Caco-2 (cell line): ENCODE measurements at regions not wholly inside any gene's neighbourhood (a gene's known extent, or its start where the extent isn't known, plus 50 kb on each side); places are given as distances from the start of the nearest gene placed in this dataset.

ENCODE experiments used
- BruUV-seq: library from RNA; stranded (reverse); fragments of 400-500 nt; replicated peaks from 2 replicates; lab custom pipeline; 2021; lab: Mats Ljungman, UMichigan
- CTCF ChIA-PET: fragments of 300-600 bp; sonication (Branson Sonifier 250); formaldehyde crosslinking; loops from one replicate; lab custom pipeline; 2022; ENCODE audit warnings: antibody characterized with exemption; lab: Charles Lee
- POLR2A ChIA-PET: fragments of 300-600 bp; sonication (Branson Sonifier 250); formaldehyde crosslinking; loops from one replicate; lab custom pipeline; 2022; ENCODE audit warnings: antibody characterized with exemption; lab: Charles Lee
- DNase-seq, 2 experiments: peaks; one replicate each; pipeline versions ENCODE4 v3.0.0 to v3.0.0-alpha.2; 2020 to 2022
- H3K27me3 ChIP-seq: replicated peaks from 2 replicates; pipeline ENCODE4 v1.6.0; 2011; ENCODE audit warnings: low read length; ENCODE audit not compliant: control insufficient read depth, insufficient read depth
- H3K36me3 ChIP-seq: 2 replicates; pipeline ENCODE4 v1.5.1; 2011; ENCODE audit warnings: low read length; ENCODE audit not compliant: control insufficient read depth, insufficient read depth
- H3K4me1 ChIP-seq: fragments of 250-450 bp; sonication (Bioruptor Pico); 2 replicates; pipeline ENCODE4 v1.5.1; 2020; ENCODE audit warnings: mild to moderate bottlenecking
- H3K4me3 ChIP-seq: 2 replicates; pipeline ENCODE4 v1.5.1; 2011; ENCODE audit warnings: low read depth, mild to moderate bottlenecking, control low read depth, low read length
- H3K9me3 ChIP-seq: fragments of 250-450 bp; sonication (Bioruptor Pico); 2 replicates; pipeline ENCODE4 v1.5.1; 2020; ENCODE audit warnings: mild to moderate bottlenecking, moderate library complexity
- H3K27ac Mint-ChIP-seq: one replicate; pipeline ENCODE4 v1.8.0; 2022; ENCODE audit warnings: mixed read lengths; ENCODE audit not compliant: unreplicated experiment
- H3K27me3 Mint-ChIP-seq: one replicate; pipeline ENCODE4 v1.8.0; 2022; ENCODE audit warnings: mixed read lengths; ENCODE audit not compliant: insufficient read depth, unreplicated experiment
- H3K36me3 Mint-ChIP-seq: one replicate; pipeline ENCODE4 v1.8.0; 2022; ENCODE audit warnings: mild to moderate bottlenecking, mixed read lengths; ENCODE audit not compliant: insufficient read depth, unreplicated experiment
- H3K4me1 Mint-ChIP-seq: one replicate; pipeline ENCODE4 v1.8.0; 2022; ENCODE audit warnings: low read depth, mixed read lengths; ENCODE audit not compliant: unreplicated experiment
- H3K4me3 Mint-ChIP-seq: one replicate; pipeline ENCODE4 v1.8.0; 2022; ENCODE audit warnings: mild to moderate bottlenecking, moderate library complexity, mixed read lengths; ENCODE audit not compliant: unreplicated experiment
- H3K9me3 Mint-ChIP-seq: one replicate; pipeline ENCODE4 v1.8.0; 2022; ENCODE audit warnings: mixed read lengths; ENCODE audit not compliant: unreplicated experiment
- intact Hi-C: fragments of 100-400 bp; cut with micrococcal nuclease; formaldehyde crosslinking; loops from one replicate; pipeline ENCODE4 v1.10.0; 2022; ENCODE audit not compliant: unreplicated experiment
- TF ChIP-seq, protein P1 (sequence below), 2 experiments: fragments of 200-600 bp in 1 of 2; IDR thresholded peaks; 1 replicate in 1 of 2; 2 replicates in 1 of 2; pipeline versions ENCODE4 v1.5.1 to v1.8.0; 2011 to 2022; ENCODE audit warnings: antibody characterized with exemption in 1 of 2, control low read depth in 1 of 2, inconsistent platforms in 1 of 2, low read depth in 1 of 2, low read length in 1 of 2, mild to moderate bottlenecking in 1 of 2, moderate library complexity in 1 of 2; ENCODE audit not compliant: insufficient read depth in 1 of 2, severe bottlenecking in 1 of 2, unreplicated experiment in 1 of 2

DNA sequence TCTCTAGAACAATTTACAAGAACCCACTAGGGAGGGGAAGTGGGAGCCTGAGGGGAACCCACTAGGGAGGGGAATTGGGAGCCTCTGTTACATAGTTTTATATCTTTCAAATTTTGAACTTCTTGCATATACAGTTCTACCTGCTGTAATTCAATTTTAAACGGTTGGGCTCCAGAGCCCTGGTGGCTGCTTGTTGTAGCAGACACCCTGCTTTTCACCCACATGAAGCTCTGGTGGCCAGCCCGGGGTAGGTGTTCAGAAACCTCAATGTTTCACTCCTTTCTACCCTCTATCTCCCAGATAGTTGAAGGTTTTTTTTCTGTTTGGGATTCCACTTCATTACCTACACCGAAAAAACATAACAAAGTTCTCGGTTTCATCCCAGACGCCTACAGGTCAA lies 124.4 kb downstream of the TMEM174 start:
- Mint-ChIP-seq H3K9me3 (no peaks in the 10 kb centered on the region), H3K4me1 (no peaks in the 10 kb centered on the region), H3K36me3 (peaks cover 5% of the 10 kb centered on the region), H3K4me3 (no peak overlapping the region), H3K27ac (no peak overlapping the region), H3K27me3 (peaks cover 9% of the 10 kb centered on the region)
- TF ChIP-seq, protein P1, sequence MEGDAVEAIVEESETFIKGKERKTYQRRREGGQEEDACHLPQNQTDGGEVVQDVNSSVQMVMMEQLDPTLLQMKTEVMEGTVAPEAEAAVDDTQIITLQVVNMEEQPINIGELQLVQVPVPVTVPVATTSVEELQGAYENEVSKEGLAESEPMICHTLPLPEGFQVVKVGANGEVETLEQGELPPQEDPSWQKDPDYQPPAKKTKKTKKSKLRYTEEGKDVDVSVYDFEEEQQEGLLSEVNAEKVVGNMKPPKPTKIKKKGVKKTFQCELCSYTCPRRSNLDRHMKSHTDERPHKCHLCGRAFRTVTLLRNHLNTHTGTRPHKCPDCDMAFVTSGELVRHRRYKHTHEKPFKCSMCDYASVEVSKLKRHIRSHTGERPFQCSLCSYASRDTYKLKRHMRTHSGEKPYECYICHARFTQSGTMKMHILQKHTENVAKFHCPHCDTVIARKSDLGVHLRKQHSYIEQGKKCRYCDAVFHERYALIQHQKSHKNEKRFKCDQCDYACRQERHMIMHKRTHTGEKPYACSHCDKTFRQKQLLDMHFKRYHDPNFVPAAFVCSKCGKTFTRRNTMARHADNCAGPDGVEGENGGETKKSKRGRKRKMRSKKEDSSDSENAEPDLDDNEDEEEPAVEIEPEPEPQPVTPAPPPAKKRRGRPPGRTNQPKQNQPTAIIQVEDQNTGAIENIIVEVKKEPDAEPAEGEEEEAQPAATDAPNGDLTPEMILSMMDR (IDR thresholded peaks at IDR 0.05; ENCODE audit: insufficient read depth in 1 of 2, low read depth in 1 of 2, low read length in 1 of 2, severe bottlenecking in 1 of 2, unreplicated experiment in 1 of 2) = no peak
- Histone ChIP-seq H3K4me1 (no peaks in the 10 kb centered on the region), H3K4me3 (no peak overlapping the region), H3K9me3 (no peaks in the 10 kb centered on the region), H3K27me3 (no peaks in the 10 kb centered on the region), H3K36me3 (no peaks in the 10 kb centered on the region)
- BruUV-seq = no TSS peak
- DNase-seq = no peak
- intact Hi-C loops = no loop called here
- ChIA-PET CTCF (no interaction called here), POLR2A (no interaction called here)

DNA sequence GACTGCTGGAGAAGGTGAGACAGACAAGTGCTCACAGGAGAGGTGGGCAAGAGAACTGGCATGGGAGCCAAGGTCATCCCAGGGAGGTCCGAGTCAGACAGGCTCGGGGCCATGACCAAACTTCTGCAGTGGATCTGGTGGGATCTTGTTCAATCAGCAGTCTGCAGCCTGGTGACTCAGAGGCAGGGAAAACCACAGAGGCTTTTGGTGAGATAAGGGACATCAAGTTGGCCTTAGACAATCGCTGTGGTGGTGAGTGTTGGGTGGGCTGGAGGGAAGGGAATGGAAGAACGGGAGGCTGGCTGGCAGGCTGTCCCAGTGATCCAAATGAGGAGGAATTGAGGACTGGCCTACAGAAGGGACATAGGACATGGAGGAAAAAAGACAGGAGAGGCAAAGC lies 123.8 kb downstream of the TMEM174 start:
- H3K27me3 ChIP-seq = no peaks in the 10 kb centered on the region
- H3K4me3 Mint-ChIP-seq = no peak overlapping the region
- intact Hi-C loops = no loop called here

DNA sequence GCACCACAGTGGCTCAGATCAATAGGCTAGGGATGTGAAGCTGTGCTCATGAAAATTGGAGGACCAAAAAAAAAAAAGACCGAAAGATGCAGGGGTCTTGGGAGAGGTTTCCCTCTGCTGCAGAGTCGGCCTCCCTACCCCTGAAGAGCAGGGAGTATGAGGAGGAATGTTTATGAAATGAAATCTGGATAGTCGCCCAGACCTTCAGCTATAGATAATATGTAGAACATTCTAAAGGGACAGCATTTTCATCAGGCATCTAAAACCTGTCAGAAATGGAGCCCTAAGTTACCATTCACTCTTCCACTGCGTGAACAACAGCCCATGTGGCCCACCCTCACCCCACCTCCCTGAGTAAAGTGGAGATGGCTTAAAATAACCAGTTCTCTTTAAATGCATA lies 122.9 kb downstream of the TMEM174 start:
- no peak for DNase-seq
- Histone ChIP-seq H3K4me3 (no peak overlapping the region), H3K9me3 (no peaks in the 10 kb centered on the region), H3K27me3 (no peaks in the 10 kb centered on the region), H3K4me1 (no peaks in the 10 kb centered on the region), H3K36me3 (no peaks in the 10 kb centered on the region)
- no peaks in the 10 kb centered on the region for H3K4me1 Mint-ChIP-seq
- H3K9me3 Mint-ChIP-seq = no peaks in the 10 kb centered on the region
- POLR2A ChIA-PET = no interaction called here
- no TSS peak for BruUV-seq
- no peak overlapping the region for H3K4me3 Mint-ChIP-seq
- no peak overlapping the region for H3K27ac Mint-ChIP-seq
- CTCF ChIA-PET = interaction anchor here (1.0 to 2.0 kb wide), 4 partner anchors 28 to 155 kb away, joined by 3 to 23 read pairs (median 4); no protein-coding TSS in a partner anchor
- H3K36me3 Mint-ChIP-seq = peaks cover 5% of the 10 kb centered on the region
- intact Hi-C loops = loop anchor here (1.0 kb wide), 1 partner anchor 80 kb away; no protein-coding TSS in a partner anchor
- peaks cover 9% of the 10 kb centered on the region for H3K27me3 Mint-ChIP-seq
- TF ChIP-seq, protein P1 (IDR thresholded peaks at IDR 0.05; ENCODE audit: insufficient read depth in 1 of 2, low read depth in 1 of 2, low read length in 1 of 2, severe bottlenecking in 1 of 2, unreplicated experiment in 1 of 2) = no peak

More for the DNA sequence above, 123.8 kb downstream of the TMEM174 start:
- TF ChIP-seq, protein P1 (IDR thresholded peaks at IDR 0.05; ENCODE audit: insufficient read depth in 1 of 2, low read depth in 1 of 2, low read length in 1 of 2, severe bottlenecking in 1 of 2, unreplicated experiment in 1 of 2) = no peak
- BruUV-seq = no TSS peak
- Histone ChIP-seq H3K4me1 (no peaks in the 10 kb centered on the region), H3K36me3 (no peaks in the 10 kb centered on the region), H3K9me3 (no peaks in the 10 kb centered on the region), H3K4me3 (no peak overlapping the region)
- H3K4me1 Mint-ChIP-seq = no peaks in the 10 kb centered on the region
- ChIA-PET POLR2A (no interaction called here), CTCF (no interaction called here)
- no peaks in the 10 kb centered on the region for H3K9me3 Mint-ChIP-seq
- H3K27me3 Mint-ChIP-seq = peaks cover 9% of the 10 kb centered on the region
- H3K36me3 Mint-ChIP-seq = peaks cover 5% of the 10 kb centered on the region
- no peak for DNase-seq
- H3K27ac Mint-ChIP-seq = no peak overlapping the region
